Right kidney (tissue), 1 donor: ENCODE measurements at regions not wholly inside any gene's neighbourhood (a gene's known extent, or its start where the extent isn't known, plus 50 kb on each side); places are given as distances from the start of the nearest gene placed in this dataset.
"Not testable (repeated sequence)": the region's sequence is repeated elsewhere in the genome, so short reads cannot be mapped to it uniquely, and the experiment has no call there.

Experiments
- DNase-seq: peaks from one replicate; pipeline ENCODE4 v3.0.0-alpha.2; 2016

GRCh38 chr4:19508442-19508841 lies 743.3 kb upstream of the SLIT2 start:
- DNase-seq: no peak

GRCh38 chr4:19497705-19498104 lies 754.0 kb upstream of the SLIT2 start:
- DNase-seq: no peak

- no peak for DNase-seq
Measured at GRCh38 chr4:19496756-19497155, 754.9 kb upstream of the SLIT2 start.

DNA sequence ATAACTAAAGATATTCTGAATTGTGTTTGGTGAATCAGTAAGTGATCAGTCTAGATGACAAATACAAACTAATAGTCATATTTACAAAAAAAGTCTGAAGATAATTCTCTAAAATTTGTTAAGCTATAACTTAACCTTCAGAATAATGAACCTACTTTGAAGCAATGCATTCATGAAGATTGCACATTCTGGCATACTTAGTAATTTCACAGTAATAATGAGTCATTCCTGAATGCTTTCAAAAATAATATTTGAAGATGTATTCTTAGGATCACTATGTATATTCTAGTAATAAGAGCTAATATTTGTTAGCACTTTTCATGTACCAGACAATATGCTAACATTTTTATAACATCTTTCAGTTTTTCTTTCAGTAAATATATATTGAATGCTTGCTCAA lies 756.7 kb upstream of the SLIT2 start:
- DNase-seq: no peak

DNA sequence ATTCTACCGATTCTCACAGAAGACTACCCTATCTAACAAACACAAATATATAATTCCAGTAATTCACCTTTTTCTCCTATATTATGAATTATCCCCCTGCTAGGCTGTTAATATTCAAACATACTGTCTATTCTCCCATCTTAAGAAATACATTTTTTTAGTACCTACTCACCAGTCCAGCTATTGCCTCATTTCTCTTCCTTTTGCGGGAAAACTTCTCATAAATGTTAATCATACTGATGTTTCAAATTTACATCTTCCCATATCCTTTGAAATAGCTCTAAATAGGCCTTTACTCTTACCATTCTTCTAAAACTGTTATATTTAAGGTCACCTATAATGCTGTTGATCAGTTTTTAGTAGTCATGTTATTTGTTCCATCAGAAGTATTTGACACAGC lies 759.1 kb upstream of the SLIT2 start:
- DNase-seq: no peak

DNA sequence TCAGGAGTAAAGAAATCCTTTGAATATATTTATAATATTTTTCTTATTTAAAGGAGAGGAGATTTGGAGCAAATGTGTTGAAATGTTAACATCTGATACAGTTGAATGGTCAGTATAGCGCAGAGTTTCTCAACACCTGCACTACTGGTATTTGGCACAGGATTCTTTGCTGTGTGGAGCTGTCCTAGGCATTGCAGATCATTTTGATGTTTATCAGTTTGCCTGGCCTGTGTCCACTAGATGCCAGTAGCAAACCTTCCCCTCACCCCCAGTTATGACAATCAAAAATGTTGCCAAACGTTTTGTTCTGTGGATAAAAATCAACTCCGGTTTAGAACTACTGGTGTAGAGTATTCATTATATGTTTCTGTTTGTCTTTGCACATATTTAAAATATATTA lies 765.3 kb upstream of the SLIT2 start:
- DNase-seq: no peak

- no peak for DNase-seq
Measured at GRCh38 chr4:19478791-19479190, 772.9 kb upstream of the SLIT2 start.

DNA sequence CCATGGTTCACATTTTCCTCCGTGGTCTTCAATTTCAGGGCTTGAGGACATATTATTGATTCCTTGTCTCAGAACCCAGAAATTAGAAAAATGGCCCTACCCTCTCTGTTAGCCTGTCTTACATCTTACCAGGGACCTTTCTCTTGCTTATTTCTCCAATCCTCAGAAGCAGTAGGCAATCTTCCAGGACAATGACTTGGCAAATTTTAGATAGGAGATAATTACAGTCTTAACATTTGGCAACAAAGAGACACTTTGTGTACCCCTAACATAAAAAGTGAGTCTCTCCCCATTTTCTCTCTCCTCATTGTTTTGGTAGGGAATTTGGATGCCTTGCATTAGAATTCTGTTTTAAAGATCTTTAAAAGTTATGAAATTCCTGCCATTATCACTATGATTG lies 778.1 kb upstream of the SLIT2 start:
- DNase-seq: no peak

DNA sequence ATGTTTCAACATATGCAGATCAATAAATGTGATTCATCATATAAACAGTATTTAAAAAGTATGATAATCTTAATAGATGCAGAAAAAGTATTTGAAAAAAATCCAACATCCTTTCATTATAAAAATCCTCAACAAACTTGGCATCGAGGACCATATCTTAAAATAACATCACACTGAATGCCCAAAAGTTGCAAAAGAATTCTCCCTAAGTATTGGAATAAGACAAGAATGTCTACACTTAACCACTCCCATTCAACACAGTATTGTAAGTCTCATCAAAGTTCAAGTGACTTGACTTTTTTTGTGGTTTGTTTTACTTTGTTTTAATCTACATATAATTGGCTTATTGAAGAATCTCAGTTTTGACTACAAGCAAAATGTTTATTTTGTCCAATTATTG lies 779.0 kb upstream of the SLIT2 start:
- DNase-seq: no peak

DNA sequence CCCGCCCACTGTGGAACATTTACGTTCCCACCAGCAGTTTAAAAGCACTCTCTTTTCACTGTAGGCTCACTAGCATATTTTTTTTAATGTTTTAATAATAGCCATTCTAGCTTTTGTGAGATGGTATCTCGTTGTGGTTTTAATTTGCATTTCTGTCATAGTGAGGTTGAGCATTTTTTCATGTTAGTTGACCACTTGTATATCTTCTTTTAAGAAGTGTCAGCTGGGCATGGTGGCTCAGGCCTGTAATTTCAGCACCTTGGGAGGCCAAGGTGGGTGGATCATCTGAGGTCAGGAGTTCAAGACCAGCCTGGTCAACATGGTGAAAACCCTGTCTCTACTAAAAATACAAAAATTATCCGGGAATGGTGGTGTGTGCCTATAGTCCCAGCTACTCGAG lies 781.7 kb upstream of the SLIT2 start:
- DNase-seq: not testable (repeated sequence)

GRCh38 chr4:19462117-19462516 lies 789.6 kb upstream of the SLIT2 start:
- no peak for DNase-seq

- DNase-seq: no peak
Measured at GRCh38 chr4:19455850-19456602, 795.7 kb upstream of the SLIT2 start.

- no peak for DNase-seq
Measured at GRCh38 chr4:19455196-19455595, 796.5 kb upstream of the SLIT2 start.

GRCh38 chr4:19438233-19438632 lies 813.5 kb upstream of the SLIT2 start:
- no peak for DNase-seq

DNA sequence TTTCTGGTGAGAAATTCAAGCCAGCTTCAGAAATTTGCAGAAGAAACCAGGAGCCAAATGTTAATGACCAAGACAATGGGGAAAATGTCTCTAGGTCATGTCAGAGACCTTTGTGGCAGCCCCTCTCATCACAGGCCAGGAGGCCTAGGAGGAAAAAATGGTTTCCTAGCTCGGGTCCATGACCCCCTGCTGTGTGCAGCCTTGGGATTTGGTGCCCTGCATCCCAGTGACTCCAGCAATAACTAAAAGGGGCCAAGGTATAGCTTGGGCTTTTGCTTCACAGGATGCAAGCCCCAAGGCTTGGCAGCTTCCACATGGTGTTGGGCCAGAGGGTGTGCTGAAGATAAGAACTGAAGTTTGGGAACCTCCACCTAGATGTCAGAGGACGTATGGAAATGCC lies 814.7 kb upstream of the SLIT2 start:
- no peak for DNase-seq

GRCh38 chr4:19429684-19430083 lies 822.0 kb upstream of the SLIT2 start:
- no peak for DNase-seq

- DNase-seq: no peak
Measured at GRCh38 chr4:19425146-19425545, 826.6 kb upstream of the SLIT2 start.

GRCh38 chr4:19417256-19417655 lies 834.4 kb upstream of the SLIT2 start:
- no peak for DNase-seq

- DNase-seq: no peak
Measured at GRCh38 chr4:19416146-19416545, 835.6 kb upstream of the SLIT2 start.

DNA sequence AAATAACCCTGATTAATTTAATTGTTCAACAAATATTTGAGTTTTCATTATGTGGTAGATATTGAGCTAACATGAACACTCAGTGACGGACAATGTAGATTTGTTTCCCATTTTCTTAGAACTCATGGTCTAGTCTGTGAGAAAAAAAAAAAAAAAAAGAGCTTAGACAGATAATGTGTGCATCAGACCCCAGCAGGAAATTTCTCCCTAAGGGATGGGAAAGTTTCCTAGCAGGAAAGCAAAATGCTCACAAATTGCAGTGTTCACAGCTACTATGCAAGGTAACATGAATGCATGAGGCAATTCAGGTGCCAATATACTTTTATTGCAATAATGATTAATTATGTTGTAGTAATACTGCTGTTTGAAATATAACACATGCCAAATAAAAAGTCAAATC lies 843.2 kb upstream of the SLIT2 start:
- no peak for DNase-seq

- DNase-seq: no peak
Measured at GRCh38 chr4:19406789-19407188, 844.9 kb upstream of the SLIT2 start.

- no peak for DNase-seq
Measured at GRCh38 chr4:19403786-19404370, 847.8 kb upstream of the SLIT2 start.

- DNase-seq: no peak
Measured at GRCh38 chr4:19402581-19403065, 849.1 kb upstream of the SLIT2 start.
